GM12874 (cell line): ENCODE measurements at regions not wholly inside any gene's neighbourhood (a gene's known extent, or its start where the extent isn't known, plus 50 kb on each side); places are given as distances from the start of the nearest gene placed in this dataset.

Experiments
- CTCF ChIP-seq: IDR thresholded peaks from 2 replicates; pipeline ENCODE4 v1.5.1; 2011; ENCODE audit warnings: low read depth, mild to moderate bottlenecking, control low read depth, low read length, moderate library complexity; ENCODE audit not compliant: insufficient read depth

- TF ChIP-seq CTCF = no peak
Measured at GRCh38 chr5:136712628-136713027, 347.3 kb upstream of the TRPC7 start.

DNA sequence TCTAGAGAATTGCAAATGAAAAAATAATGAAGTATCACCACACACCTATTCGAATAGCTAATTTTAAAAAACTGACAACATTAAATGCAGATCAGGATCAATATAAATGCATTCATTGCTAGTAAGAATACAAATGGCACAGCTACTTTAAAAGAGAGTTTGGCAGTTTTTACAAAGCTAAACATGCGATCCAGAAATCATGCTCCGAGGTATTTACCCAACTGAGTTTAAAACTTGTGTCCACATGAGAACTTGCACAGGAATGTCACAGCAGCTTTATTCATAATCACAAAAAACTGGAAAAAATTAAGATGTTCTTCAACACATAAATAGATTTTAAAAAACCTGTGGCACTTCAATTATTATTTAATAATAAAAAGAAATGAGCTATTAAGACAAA, 345.5 kb upstream of the TRPC7 start:
- no peak for TF ChIP-seq CTCF

- TF ChIP-seq CTCF = no peak
Measured at GRCh38 chr5:136703706-136704105, 338.4 kb upstream of the TRPC7 start.

- TF ChIP-seq CTCF = no peak
Measured at GRCh38 chr5:136703036-136703435, 337.7 kb upstream of the TRPC7 start.

DNA sequence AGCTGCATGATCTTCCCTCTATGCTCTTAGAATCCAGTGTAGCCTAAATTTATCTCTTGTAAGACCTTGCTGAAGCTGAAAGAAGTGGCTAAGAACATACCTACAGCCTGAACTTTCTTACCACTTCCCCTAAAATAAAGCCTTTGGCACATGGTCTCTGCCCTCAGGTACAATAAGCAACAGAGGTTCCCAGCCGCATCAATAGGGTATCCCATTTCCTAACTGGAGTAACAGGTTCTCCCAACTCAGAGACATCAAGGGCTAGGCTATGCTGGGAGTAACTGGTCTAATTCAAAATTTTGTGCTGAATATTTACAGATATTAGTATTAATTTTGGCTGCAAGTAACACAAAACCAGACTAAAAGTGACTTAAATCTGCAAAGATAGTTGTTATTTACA, 335.8 kb upstream of the TRPC7 start:
- no peak for TF ChIP-seq CTCF

DNA sequence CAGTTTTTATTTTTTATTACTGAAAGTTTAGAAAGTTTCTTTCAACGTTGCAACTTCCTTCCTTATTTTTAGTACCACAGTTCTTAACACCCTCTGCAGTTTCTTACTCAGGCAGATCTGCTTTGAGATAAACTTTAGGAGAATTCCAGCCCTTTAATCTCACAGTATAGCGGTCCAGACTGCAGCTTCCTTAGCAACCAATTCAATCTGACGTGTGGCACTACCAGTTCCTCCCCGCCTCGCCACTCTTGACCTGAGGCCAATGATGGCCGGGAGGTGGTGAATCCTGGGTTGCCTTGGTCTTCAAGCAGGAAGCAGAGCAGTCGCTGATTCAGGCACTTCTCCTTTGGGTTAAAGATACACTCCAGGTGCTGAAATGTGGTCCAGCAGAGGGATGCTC, 334.3 kb upstream of the TRPC7 start:
- TF ChIP-seq CTCF = no peak

DNA sequence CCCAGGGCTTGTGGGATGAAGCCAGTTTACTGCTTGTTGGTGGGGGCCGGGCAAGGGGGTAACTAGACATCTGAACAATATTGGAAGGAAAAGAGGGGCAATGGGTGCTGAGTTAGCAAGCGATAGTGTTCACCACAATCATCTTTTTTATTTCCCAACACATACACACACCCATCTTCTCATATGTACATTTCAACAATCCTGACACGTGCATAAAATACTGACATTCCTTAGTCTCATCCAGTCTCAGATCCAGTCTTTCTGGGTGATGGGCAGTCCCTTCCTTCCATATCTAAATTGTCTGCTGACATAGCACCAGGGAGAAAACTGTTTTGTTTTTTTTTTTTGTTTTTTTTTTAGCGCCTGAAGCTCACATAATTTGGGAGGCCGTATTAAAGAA, 333.6 kb upstream of the TRPC7 start:
- no peak for TF ChIP-seq CTCF

- TF ChIP-seq CTCF = no peak
Measured at GRCh38 chr5:136694258-136694657, 328.9 kb upstream of the TRPC7 start.
